GM10266 (cell line): ENCODE measurements at regions not wholly inside any gene's neighbourhood (a gene's known extent, or its start where the extent isn't known, plus 50 kb on each side); places are given as distances from the start of the nearest gene placed in this dataset.

Source experiments
- DNase-seq: peaks from one replicate; pipeline ENCODE4 v3.0.0; 2012; ENCODE audit errors: extremely low spot score
- CTCF ChIP-seq: IDR thresholded peaks from 2 replicates; pipeline ENCODE4 v1.5.1; 2012; ENCODE audit warnings: mild to moderate bottlenecking, low read depth; ENCODE audit not compliant: control insufficient read depth, insufficient read depth; ENCODE audit errors: missing control alignments

- DNase-seq: no peak
- no peak for TF ChIP-seq CTCF
Observed at GRCh38 chr14:47778631-47779030, 103.2 kb upstream of the MDGA2 start.

GRCh38 chr14:47772652-47773051 is 97.2 kb upstream of the MDGA2 start:
- DNase-seq: no peak
- TF ChIP-seq CTCF: no peak

- TF ChIP-seq CTCF: no peak
- DNase-seq: no peak
Observed at GRCh38 chr14:47763188-47763854, 87.9 kb upstream of the MDGA2 start.

DNA sequence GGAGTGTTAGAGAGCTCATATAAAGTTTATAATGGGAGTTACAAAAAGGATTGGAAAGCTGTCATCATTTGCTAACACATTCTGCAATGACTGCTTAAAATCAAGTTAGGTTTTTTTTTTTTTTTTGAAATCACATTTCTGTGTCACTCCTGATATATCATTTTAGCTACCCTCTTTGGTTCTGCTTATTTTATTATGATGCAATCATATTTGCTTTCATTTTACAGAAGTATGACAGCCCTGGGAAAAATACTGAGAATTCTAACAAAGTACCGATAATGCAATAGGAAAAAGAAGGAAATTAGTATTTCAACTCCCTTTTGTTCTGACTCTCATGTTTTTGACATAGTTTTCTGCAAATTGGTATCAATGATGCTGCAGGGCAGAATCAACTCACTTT is 71.6 kb upstream of the MDGA2 start:
- DNase-seq: no peak
- TF ChIP-seq CTCF: no peak

GRCh38 chr14:47744155-47744554 is 68.8 kb upstream of the MDGA2 start:
- TF ChIP-seq CTCF: no peak
- no peak for DNase-seq

GRCh38 chr14:47739541-47739940 is 64.1 kb upstream of the MDGA2 start:
- no peak for DNase-seq
- no peak for TF ChIP-seq CTCF

- no peak for TF ChIP-seq CTCF
- DNase-seq: no peak
Observed at GRCh38 chr14:47730296-47730695, 54.9 kb upstream of the MDGA2 start.
